Naive thymus-derived CD4-positive, alpha-beta T cell (primary cell): ENCODE measurements at regions not wholly inside any gene's neighbourhood (a gene's known extent, or its start where the extent isn't known, plus 50 kb on each side); places are given as distances from the start of the nearest gene placed in this dataset.

ENCODE experiments used
- ATAC-seq: fragments of 150-1000 bp; cut with Tn5 transposase; 2 replicates; pipeline ENCODE4 v1.10.0; 2021; ENCODE audit warnings: mild to moderate bottlenecking, moderate library complexity
- CTCF ChIA-PET: fragments of 350-600 bp; sonication (Branson Sonifier 250); formaldehyde crosslinking; loops from one replicate; lab custom pipeline; 2021; ENCODE audit warnings: antibody characterized with exemption; lab: Charles Lee
- POLR2A ChIA-PET: fragments of 350-600 bp; sonication (Branson Sonifier 250); formaldehyde crosslinking; loops from one replicate; lab custom pipeline; 2021; ENCODE audit warnings: antibody characterized with exemption, inconsistent platforms; lab: Charles Lee
- DNase-seq, 9 donors: peaks; one replicate each; pipeline versions ENCODE4 v3.0.0 to v3.0.0-alpha.2; 2020 to 2022; ENCODE audit warnings: mixed read lengths in 1 of 9
- H3K27ac ChIP-seq: one replicate; pipeline ENCODE4 v1.7.0; 2013; ENCODE audit warnings: mild to moderate bottlenecking, low read depth, low read length, moderate library complexity
- H3K27me3 ChIP-seq, 2 donors: one replicate each; pipeline ENCODE4 v1.7.0; 2013; ENCODE audit warnings: low read length in 2 of 2, mild to moderate bottlenecking in 2 of 2, moderate library complexity in 2 of 2; ENCODE audit not compliant: control insufficient read depth in 2 of 2, insufficient read depth in 2 of 2
- H3K36me3 ChIP-seq, 3 experiments: 1 replicate in 2 of 3; 2 replicates in 1 of 3; pipeline ENCODE4 v1.7.0; 2013; ENCODE audit warnings: low read length in 3 of 3, mild to moderate bottlenecking in 3 of 3, moderate library complexity in 1 of 3; ENCODE audit not compliant: insufficient read depth in 3 of 3, control insufficient read depth in 2 of 3
- H3K4me1 ChIP-seq, 2 donors: one replicate each; pipeline ENCODE4 v1.7.0; 2013; ENCODE audit warnings: low read length in 2 of 2, mild to moderate bottlenecking in 2 of 2, moderate library complexity in 1 of 2; ENCODE audit not compliant: control insufficient read depth in 2 of 2, insufficient read depth in 2 of 2
- H3K4me3 ChIP-seq: 2 replicates; pipeline ENCODE4 v1.7.0; 2013; ENCODE audit warnings: mild to moderate bottlenecking, low read length
- H3K9me3 ChIP-seq, 3 experiments: 1 replicate in 2 of 3; 2 replicates in 1 of 3; pipeline ENCODE4 v1.7.0; 2013; ENCODE audit warnings: low read length in 3 of 3; ENCODE audit not compliant: control insufficient read depth in 2 of 3
- H3K27ac Mint-ChIP-seq, 9 donors: one replicate each; pipeline ENCODE4 v1.8.0; 2020 to 2022; ENCODE audit warnings: mixed read lengths in 9 of 9, mild to moderate bottlenecking in 8 of 9, moderate library complexity in 5 of 9, inconsistent platforms in 2 of 9
- H3K27me3 Mint-ChIP-seq, 5 donors: one replicate each; pipeline ENCODE4 v1.8.0; 2021 to 2022; ENCODE audit warnings: mixed read lengths in 5 of 5, mild to moderate bottlenecking in 1 of 5
- H3K36me3 Mint-ChIP-seq, 5 donors: one replicate each; pipeline ENCODE4 v1.8.0; 2020 to 2022; ENCODE audit warnings: mixed read lengths in 5 of 5, mild to moderate bottlenecking in 3 of 5, inconsistent platforms in 1 of 5
- H3K4me1 Mint-ChIP-seq, 7 donors: one replicate each; pipeline ENCODE4 v1.8.0; 2020 to 2022; ENCODE audit warnings: mixed read lengths in 7 of 7, mild to moderate bottlenecking in 3 of 7, inconsistent platforms in 1 of 7
- H3K4me3 Mint-ChIP-seq, 10 donors: one replicate each; pipeline ENCODE4 v1.8.0; 2020 to 2022; ENCODE audit warnings: mild to moderate bottlenecking in 10 of 10, mixed read lengths in 10 of 10, moderate library complexity in 6 of 10, inconsistent platforms in 2 of 10
- H3K9me3 Mint-ChIP-seq, 11 donors: one replicate each; pipeline ENCODE4 v1.8.0; 2020 to 2022; ENCODE audit warnings: mixed read lengths in 11 of 11, mild to moderate bottlenecking in 4 of 11, inconsistent platforms in 1 of 11, moderate library complexity in 1 of 11
- intact Hi-C, 2 donors: fragments of 100-400 bp; cut with micrococcal nuclease; formaldehyde crosslinking; loops; one replicate each; pipeline ENCODE4 v1.15.1; 2023

- DNase-seq (no peak), ATAC-seq (no peak)
- H3K36me3 Mint-ChIP-seq, result no peaks in the 10 kb centered on the region
- ChIA-PET POLR2A (no interaction called here), CTCF (no interaction called here)
- peak overlapping the region in 1 of 10 donors; percentile 13 for H3K4me3 Mint-ChIP-seq
- no peak overlapping the region for H3K27ac ChIP-seq
- H3K27me3 ChIP-seq, result no peaks in the 10 kb centered on the region
- H3K9me3 ChIP-seq, result no peaks in the 10 kb centered on the region
- no peaks in the 10 kb centered on the region for H3K4me1 Mint-ChIP-seq
- H3K36me3 ChIP-seq, result no peaks in the 10 kb centered on the region
- H3K27ac Mint-ChIP-seq, result no peak overlapping the region
- no peaks in the 10 kb centered on the region for H3K4me1 ChIP-seq
- H3K27me3 Mint-ChIP-seq, result peaks cover 4 to 36% (median 17%) of the 10 kb centered on the region in 5 donors
- intact Hi-C loops, result no loop called here
- H3K4me3 ChIP-seq, result no peak overlapping the region
- peaks cover 0 to 4% (median 0%) of the 10 kb centered on the region in 11 donors for H3K9me3 Mint-ChIP-seq
Observed at GRCh38 chr10:94264085-94264484, 98.7 kb downstream of the NOC3L start.

- Histone ChIP-seq H3K9me3 (no peaks in the 10 kb centered on the region), H3K4me3 (no peak overlapping the region), H3K4me1 (no peaks in the 10 kb centered on the region), H3K36me3 (no peaks in the 10 kb centered on the region), H3K27me3 (no peaks in the 10 kb centered on the region), H3K27ac (no peak overlapping the region)
- peaks cover 2 to 35% (median 17%) of the 10 kb centered on the region in 5 donors for H3K27me3 Mint-ChIP-seq
- no peak overlapping the region for H3K27ac Mint-ChIP-seq
- DNase-seq (no peak), ATAC-seq (no peak)
- POLR2A ChIA-PET, result no interaction called here
- H3K4me3 Mint-ChIP-seq, result no peak overlapping the region
- CTCF ChIA-PET, result no interaction called here
- peaks cover 0 to 3% (median 0%) of the 10 kb centered on the region in 5 donors for H3K36me3 Mint-ChIP-seq
- no peaks in the 10 kb centered on the region for H3K4me1 Mint-ChIP-seq
- intact Hi-C loops, result no loop called here
- H3K9me3 Mint-ChIP-seq, result peaks cover 0 to 4% (median 3%) of the 10 kb centered on the region in 11 donors
Observed at GRCh38 chr10:94266091-94266490, 96.6 kb downstream of the NOC3L start.

GRCh38 chr10:94268652-94269051, 94.1 kb downstream of the NOC3L start:
- Histone ChIP-seq H3K27me3 (no peaks in the 10 kb centered on the region), H3K36me3 (no peaks in the 10 kb centered on the region), H3K4me1 (no peaks in the 10 kb centered on the region), H3K9me3 (no peaks in the 10 kb centered on the region), H3K27ac (no peak overlapping the region), H3K4me3 (no peak overlapping the region)
- Mint-ChIP-seq H3K4me1 (no peaks in the 10 kb centered on the region), H3K27me3 (peaks cover 2 to 28% (median 11%) of the 10 kb centered on the region in 5 donors), H3K9me3 (peaks cover 3 to 29% (median 15%) of the 10 kb centered on the region in 11 donors), H3K27ac (no peak overlapping the region), H3K36me3 (peaks cover 0 to 4% (median 0%) of the 10 kb centered on the region in 5 donors), H3K4me3 (no peak overlapping the region)
- ATAC-seq (no peak), DNase-seq (no peak)
- ChIA-PET POLR2A (no interaction called here), CTCF (no interaction called here)
- intact Hi-C loops, result no loop called here

GRCh38 chr10:94274142-94274787, 88.5 kb downstream of the NOC3L start:
- intact Hi-C loops, result no loop called here
- Mint-ChIP-seq H3K27ac (no peak overlapping the region), H3K36me3 (peaks cover 0 to 4% (median 0%) of the 10 kb centered on the region in 5 donors), H3K9me3 (peaks cover 0 to 32% (median 17%) of the 10 kb centered on the region in 11 donors), H3K4me3 (no peak overlapping the region), H3K27me3 (peaks cover 0 to 11% (median 5%) of the 10 kb centered on the region in 5 donors), H3K4me1 (no peaks in the 10 kb centered on the region)
- H3K9me3 ChIP-seq, result no peaks in the 10 kb centered on the region
- H3K36me3 ChIP-seq, result no peaks in the 10 kb centered on the region
- ChIA-PET POLR2A (no interaction called here), CTCF (no interaction called here)
- DNase-seq (no peak), ATAC-seq (no peak)
- H3K4me3 ChIP-seq, result no peak overlapping the region
- H3K27ac ChIP-seq, result no peak overlapping the region
- H3K27me3 ChIP-seq, result no peaks in the 10 kb centered on the region
- no peaks in the 10 kb centered on the region for H3K4me1 ChIP-seq

GRCh38 chr10:94276140-94276539, 86.6 kb downstream of the NOC3L start:
- H3K27ac Mint-ChIP-seq, result no peak overlapping the region
- H3K4me1 ChIP-seq, result no peaks in the 10 kb centered on the region
- no peak overlapping the region for H3K4me3 ChIP-seq
- H3K9me3 Mint-ChIP-seq, result peaks cover 0 to 28% (median 14%) of the 10 kb centered on the region in 11 donors
- peaks cover 0 to 11% (median 6%) of the 10 kb centered on the region in 7 donors for H3K4me1 Mint-ChIP-seq
- intact Hi-C loops, result no loop called here
- POLR2A ChIA-PET, result no interaction called here
- peaks cover 11 to 17% (median 13%) of the 10 kb centered on the region in 5 donors for H3K27me3 Mint-ChIP-seq
- H3K9me3 ChIP-seq, result no peaks in the 10 kb centered on the region
- no peaks in the 10 kb centered on the region for H3K27me3 ChIP-seq
- no peak for ATAC-seq
- no peaks in the 10 kb centered on the region for H3K36me3 ChIP-seq
- no peak overlapping the region for H3K27ac ChIP-seq
- no peak overlapping the region for H3K4me3 Mint-ChIP-seq
- CTCF ChIA-PET, result interaction anchor here (0.7 kb wide), 1 partner anchor 20 kb away, joined by 3 read pairs; no protein-coding TSS in a partner anchor
- DNase-seq, result no peak
- H3K36me3 Mint-ChIP-seq, result peaks cover 0 to 1% (median 0%) of the 10 kb centered on the region in 5 donors

GRCh38 chr10:94277450-94277849, 85.3 kb downstream of the NOC3L start:
- no peaks in the 10 kb centered on the region for H3K9me3 ChIP-seq
- Mint-ChIP-seq H3K9me3 (peaks cover 0 to 15% (median 7%) of the 10 kb centered on the region in 11 donors), H3K4me1 (peaks cover 0 to 11% (median 6%) of the 10 kb centered on the region in 7 donors), H3K4me3 (no peak overlapping the region), H3K27me3 (peaks cover 10 to 20% (median 13%) of the 10 kb centered on the region in 5 donors), H3K27ac (no peak overlapping the region), H3K36me3 (no peaks in the 10 kb centered on the region)
- no peaks in the 10 kb centered on the region for H3K27me3 ChIP-seq
- no peaks in the 10 kb centered on the region for H3K36me3 ChIP-seq
- no peak for DNase-seq
- ATAC-seq, result no peak
- intact Hi-C loops, result no loop called here
- no peak overlapping the region for H3K27ac ChIP-seq
- no peak overlapping the region for H3K4me3 ChIP-seq
- CTCF ChIA-PET, result interaction anchor here (0.5 kb wide), 1 partner anchor 419 kb away, joined by 3 read pairs; no protein-coding TSS in a partner anchor
- no peaks in the 10 kb centered on the region for H3K4me1 ChIP-seq
- POLR2A ChIA-PET, result no interaction called here
